ENCODE measurements at regions not wholly inside any gene's neighbourhood (a gene's known extent, or its start where the extent isn't known, plus 50 kb on each side); places are given as distances from the start of the nearest gene placed in this dataset.
"Not testable (repeated sequence)": the region's sequence is repeated elsewhere in the genome, so short reads cannot be mapped to it uniquely, and the experiment has no call there.

GRCh38 chr10:126722726-126723125 lies 52.2 kb upstream of the C10orf90 start:
- in situ Hi-C loops (cut with HindIII; ENCODE audit: low pct_unique_long_range_greater_than_20kb, low sequenced_read_pairs), result no loop called here
- no peak for DNase-seq (ENCODE audit: low read depth, low spot score)

GRCh38 chr10:126723226-126723625 lies 52.7 kb upstream of the C10orf90 start:
- in situ Hi-C loops (cut with HindIII; ENCODE audit: low pct_unique_long_range_greater_than_20kb, low sequenced_read_pairs), result no loop called here
- no peak for DNase-seq (ENCODE audit: low read depth, low spot score)

GRCh38 chr10:126729314-126729870 lies 58.9 kb upstream of the C10orf90 start:
- in situ Hi-C loops (cut with HindIII; ENCODE audit: low pct_unique_long_range_greater_than_20kb, low sequenced_read_pairs), result no loop called here
- no peak for DNase-seq (ENCODE audit: low read depth, low spot score)

- in situ Hi-C loops (cut with HindIII; ENCODE audit: low pct_unique_long_range_greater_than_20kb, low sequenced_read_pairs), result no loop called here
Observed at GRCh38 chr10:126730856-126731609, 60.5 kb upstream of the C10orf90 start.

GRCh38 chr10:126731610-126731990 lies 61.1 kb upstream of the C10orf90 start:
- no peak for DNase-seq (ENCODE audit: low read depth, low spot score)
- in situ Hi-C loops (cut with HindIII; ENCODE audit: low pct_unique_long_range_greater_than_20kb, low sequenced_read_pairs), result no loop called here

More at GRCh38 chr10:126730856-126731609, 60.5 kb upstream of the C10orf90 start:
- no peak for DNase-seq (ENCODE audit: low read depth, low spot score)

GRCh38 chr10:126732308-126732707 lies 61.8 kb upstream of the C10orf90 start:
- no peak for DNase-seq (ENCODE audit: low read depth, low spot score)
- in situ Hi-C loops (cut with HindIII; ENCODE audit: low pct_unique_long_range_greater_than_20kb, low sequenced_read_pairs), result no loop called here

GRCh38 chr10:126732868-126733267 lies 62.4 kb upstream of the C10orf90 start:
- DNase-seq (ENCODE audit: low read depth, low spot score), result no peak
- in situ Hi-C loops (cut with HindIII; ENCODE audit: low pct_unique_long_range_greater_than_20kb, low sequenced_read_pairs), result no loop called here

- DNase-seq (ENCODE audit: low read depth, low spot score), result no peak
- in situ Hi-C loops (cut with HindIII; ENCODE audit: low pct_unique_long_range_greater_than_20kb, low sequenced_read_pairs), result no loop called here
Observed at GRCh38 chr10:126734015-126734414, 63.5 kb upstream of the C10orf90 start.

GRCh38 chr10:126734967-126735366 lies 64.5 kb upstream of the C10orf90 start:
- in situ Hi-C loops (cut with HindIII; ENCODE audit: low pct_unique_long_range_greater_than_20kb, low sequenced_read_pairs), result no loop called here
- no peak for DNase-seq (ENCODE audit: low read depth, low spot score)

- no peak for DNase-seq (ENCODE audit: low read depth, low spot score)
- in situ Hi-C loops (cut with HindIII; ENCODE audit: low pct_unique_long_range_greater_than_20kb, low sequenced_read_pairs), result no loop called here
Observed at GRCh38 chr10:126736142-126736541, 65.6 kb upstream of the C10orf90 start.

GRCh38 chr10:126736727-126737126 lies 66.2 kb upstream of the C10orf90 start:
- DNase-seq (ENCODE audit: low read depth, low spot score), result peak; percentile 3
- in situ Hi-C loops (cut with HindIII; ENCODE audit: low pct_unique_long_range_greater_than_20kb, low sequenced_read_pairs), result no loop called here

- in situ Hi-C loops (cut with HindIII; ENCODE audit: low pct_unique_long_range_greater_than_20kb, low sequenced_read_pairs), result no loop called here
- no peak for DNase-seq (ENCODE audit: low read depth, low spot score)
Observed at GRCh38 chr10:126738001-126738400, 67.5 kb upstream of the C10orf90 start.

- no peak for DNase-seq (ENCODE audit: low read depth, low spot score)
- in situ Hi-C loops (cut with HindIII; ENCODE audit: low pct_unique_long_range_greater_than_20kb, low sequenced_read_pairs), result no loop called here
Observed at GRCh38 chr10:126744571-126744970, 74.1 kb upstream of the C10orf90 start.

GRCh38 chr10:126749015-126749655 lies 78.6 kb upstream of the C10orf90 start:
- in situ Hi-C loops (cut with HindIII; ENCODE audit: low pct_unique_long_range_greater_than_20kb, low sequenced_read_pairs), result no loop called here
- peak; percentile 93 for DNase-seq (ENCODE audit: low read depth, low spot score)

- DNase-seq (ENCODE audit: low read depth, low spot score), result no peak
- in situ Hi-C loops (cut with HindIII; ENCODE audit: low pct_unique_long_range_greater_than_20kb, low sequenced_read_pairs), result no loop called here
Observed at GRCh38 chr10:126754966-126755365, 84.5 kb upstream of the C10orf90 start.

- in situ Hi-C loops (cut with HindIII; ENCODE audit: low pct_unique_long_range_greater_than_20kb, low sequenced_read_pairs), result no loop called here
- no peak for DNase-seq (ENCODE audit: low read depth, low spot score)
Observed at GRCh38 chr10:126758867-126759266, 88.4 kb upstream of the C10orf90 start.

GRCh38 chr10:126759531-126759930 lies 89.0 kb upstream of the C10orf90 start:
- in situ Hi-C loops (cut with HindIII; ENCODE audit: low pct_unique_long_range_greater_than_20kb, low sequenced_read_pairs), result no loop called here
- no peak for DNase-seq (ENCODE audit: low read depth, low spot score)

GRCh38 chr10:126766646-126767045 lies 96.2 kb upstream of the C10orf90 start:
- in situ Hi-C loops (cut with HindIII; ENCODE audit: low pct_unique_long_range_greater_than_20kb, low sequenced_read_pairs); DNase-seq (ENCODE audit: low read depth, low spot score): not testable (repeated sequence)

- in situ Hi-C loops (cut with HindIII; ENCODE audit: low pct_unique_long_range_greater_than_20kb, low sequenced_read_pairs), result no loop called here
- DNase-seq (ENCODE audit: low read depth, low spot score), result no peak
Observed at GRCh38 chr10:126770809-126771208, 100.3 kb upstream of the C10orf90 start.

All from SK-MEL-5 (cell line).